Calu3 (cell line): ENCODE measurements at regions not wholly inside any gene's neighbourhood (a gene's known extent, or its start where the extent isn't known, plus 50 kb on each side); places are given as distances from the start of the nearest gene placed in this dataset.

Experiments
- BruUV-seq: library from RNA; stranded (reverse); fragments of 400-500 nt; replicated peaks from 2 replicates; lab custom pipeline; 2021; lab: Mats Ljungman, UMichigan
- CTCF ChIA-PET: fragments of 300-600 bp; sonication (Branson Sonifier 250); formaldehyde crosslinking; loops from one replicate; lab custom pipeline; 2022; ENCODE audit warnings: antibody characterized with exemption; lab: Charles Lee
- DNase-seq: peaks from one replicate; pipeline ENCODE4 v3.0.0; 2022
- H3K27ac Mint-ChIP-seq: one replicate; pipeline ENCODE4 v1.8.0; 2022; ENCODE audit warnings: mixed read lengths; ENCODE audit not compliant: unreplicated experiment
- H3K27me3 Mint-ChIP-seq: one replicate; pipeline ENCODE4 v1.8.0; 2022; ENCODE audit warnings: mixed read lengths; ENCODE audit not compliant: unreplicated experiment
- H3K36me3 Mint-ChIP-seq: one replicate; pipeline ENCODE4 v1.8.0; 2022; ENCODE audit warnings: mild to moderate bottlenecking, moderate library complexity, mixed read lengths; ENCODE audit not compliant: insufficient read depth, unreplicated experiment
- H3K4me1 Mint-ChIP-seq: one replicate; pipeline ENCODE4 v1.8.0; 2022; ENCODE audit warnings: mild to moderate bottlenecking, low read depth, mixed read lengths; ENCODE audit not compliant: unreplicated experiment
- H3K4me3 Mint-ChIP-seq: one replicate; pipeline ENCODE4 v1.8.0; 2022; ENCODE audit warnings: mild to moderate bottlenecking, low read depth, moderate library complexity, mixed read lengths; ENCODE audit not compliant: unreplicated experiment
- H3K9me3 Mint-ChIP-seq: one replicate; pipeline ENCODE4 v1.8.0; 2022; ENCODE audit warnings: low read depth, mixed read lengths; ENCODE audit not compliant: unreplicated experiment
- intact Hi-C: fragments of 100-400 bp; cut with micrococcal nuclease; formaldehyde crosslinking; loops from one replicate; pipeline ENCODE4 v1.10.0; 2022; ENCODE audit not compliant: unreplicated experiment
- TF ChIP-seq, protein P1 (sequence below): fragments of 200-600 bp; IDR thresholded peaks from one replicate; pipeline ENCODE4 v1.8.0; 2022; ENCODE audit warnings: antibody characterized with exemption; ENCODE audit not compliant: unreplicated experiment

DNA sequence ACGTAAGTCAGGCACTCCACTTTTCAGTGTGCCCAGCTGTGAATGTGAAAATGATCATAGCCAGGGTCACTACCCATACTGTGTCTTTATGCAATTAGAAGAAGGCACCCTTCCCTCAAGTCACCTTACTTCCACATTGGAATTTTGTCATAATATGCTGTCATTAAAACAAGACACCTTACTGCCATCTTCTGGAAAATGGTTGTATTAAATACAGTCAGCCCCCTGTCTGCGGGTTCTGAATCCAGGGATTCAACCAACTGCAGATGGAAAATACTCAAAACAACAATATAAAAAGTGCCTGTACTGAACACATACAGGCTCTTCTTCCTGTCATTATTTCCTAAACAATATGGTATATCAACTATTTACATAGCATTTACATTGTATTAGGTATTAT lies 70.2 kb upstream of the TBX5 start:
- Mint-ChIP-seq H3K4me1 (no peaks in the 10 kb centered on the region), H3K27ac (no peak overlapping the region), H3K9me3 (peaks cover 3% of the 10 kb centered on the region), H3K4me3 (no peak overlapping the region), H3K36me3 (no peaks in the 10 kb centered on the region), H3K27me3 (peaks cover 20% of the 10 kb centered on the region)
- intact Hi-C loops: loop anchor here (1.0 kb wide), 2 partner anchors 310 to 496 kb away; no protein-coding TSS in a partner anchor
- DNase-seq: no peak
- CTCF ChIA-PET: interaction anchor here (2.3 kb wide), 1 partner anchor 496 kb away, joined by 9 read pairs; no protein-coding TSS in a partner anchor
- BruUV-seq: no TSS peak
- TF ChIP-seq, protein P1, sequence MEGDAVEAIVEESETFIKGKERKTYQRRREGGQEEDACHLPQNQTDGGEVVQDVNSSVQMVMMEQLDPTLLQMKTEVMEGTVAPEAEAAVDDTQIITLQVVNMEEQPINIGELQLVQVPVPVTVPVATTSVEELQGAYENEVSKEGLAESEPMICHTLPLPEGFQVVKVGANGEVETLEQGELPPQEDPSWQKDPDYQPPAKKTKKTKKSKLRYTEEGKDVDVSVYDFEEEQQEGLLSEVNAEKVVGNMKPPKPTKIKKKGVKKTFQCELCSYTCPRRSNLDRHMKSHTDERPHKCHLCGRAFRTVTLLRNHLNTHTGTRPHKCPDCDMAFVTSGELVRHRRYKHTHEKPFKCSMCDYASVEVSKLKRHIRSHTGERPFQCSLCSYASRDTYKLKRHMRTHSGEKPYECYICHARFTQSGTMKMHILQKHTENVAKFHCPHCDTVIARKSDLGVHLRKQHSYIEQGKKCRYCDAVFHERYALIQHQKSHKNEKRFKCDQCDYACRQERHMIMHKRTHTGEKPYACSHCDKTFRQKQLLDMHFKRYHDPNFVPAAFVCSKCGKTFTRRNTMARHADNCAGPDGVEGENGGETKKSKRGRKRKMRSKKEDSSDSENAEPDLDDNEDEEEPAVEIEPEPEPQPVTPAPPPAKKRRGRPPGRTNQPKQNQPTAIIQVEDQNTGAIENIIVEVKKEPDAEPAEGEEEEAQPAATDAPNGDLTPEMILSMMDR: no peak

DNA sequence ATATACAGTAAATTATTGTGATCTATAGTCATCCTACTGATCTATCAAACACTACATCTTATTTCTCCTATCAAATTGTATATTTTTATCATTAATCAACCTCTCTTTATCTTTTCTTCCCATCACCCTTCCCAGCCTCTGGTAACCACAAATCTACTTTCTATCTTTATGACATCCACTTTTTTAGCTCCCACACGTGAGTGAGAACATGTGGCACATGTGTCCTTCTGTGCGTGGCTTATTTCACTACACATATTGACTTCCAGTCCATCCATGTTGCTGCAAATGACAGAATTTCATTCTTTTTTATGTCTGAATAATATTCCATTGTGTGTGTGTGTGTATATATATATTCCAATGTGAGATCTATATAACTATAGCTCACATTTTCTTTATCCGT lies 67.8 kb upstream of the TBX5 start:
- Mint-ChIP-seq H3K4me1 (no peaks in the 10 kb centered on the region), H3K27ac (no peak overlapping the region), H3K9me3 (peaks cover 7% of the 10 kb centered on the region), H3K27me3 (peaks cover 14% of the 10 kb centered on the region), H3K36me3 (no peaks in the 10 kb centered on the region), H3K4me3 (no peak overlapping the region)
- CTCF ChIA-PET: no interaction called here
- DNase-seq: no peak
- BruUV-seq: no TSS peak
- intact Hi-C loops: no loop called here
- TF ChIP-seq, protein P1: no peak

DNA sequence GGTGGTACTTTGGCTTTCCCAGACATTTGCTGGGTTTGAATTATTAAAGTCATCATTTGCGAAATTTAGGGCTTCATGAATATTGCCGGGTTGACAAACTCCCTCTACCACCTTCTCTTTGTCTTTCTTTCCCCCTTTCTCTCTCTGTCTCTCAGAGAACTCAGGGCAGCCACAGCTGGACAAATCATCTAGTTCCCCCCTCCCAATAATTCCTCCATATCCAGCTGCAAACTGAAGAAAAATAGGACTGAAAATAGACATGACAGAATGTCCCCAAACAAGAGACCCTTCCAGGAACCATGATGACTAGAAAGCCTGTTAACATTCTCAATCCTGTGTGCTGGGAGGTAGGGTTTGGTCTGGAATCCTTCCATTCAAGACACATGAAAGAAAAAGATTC lies 67.1 kb upstream of the TBX5 start:
- DNase-seq: no peak
- H3K36me3 Mint-ChIP-seq: no peaks in the 10 kb centered on the region
- no peaks in the 10 kb centered on the region for H3K4me1 Mint-ChIP-seq
- intact Hi-C loops: no loop called here
- TF ChIP-seq, protein P1: no peak
- H3K27me3 Mint-ChIP-seq: peaks cover 14% of the 10 kb centered on the region
- CTCF ChIA-PET: no interaction called here
- peaks cover 7% of the 10 kb centered on the region for H3K9me3 Mint-ChIP-seq
- H3K27ac Mint-ChIP-seq: no peak overlapping the region
- no TSS peak for BruUV-seq
- H3K4me3 Mint-ChIP-seq: no peak overlapping the region

DNA sequence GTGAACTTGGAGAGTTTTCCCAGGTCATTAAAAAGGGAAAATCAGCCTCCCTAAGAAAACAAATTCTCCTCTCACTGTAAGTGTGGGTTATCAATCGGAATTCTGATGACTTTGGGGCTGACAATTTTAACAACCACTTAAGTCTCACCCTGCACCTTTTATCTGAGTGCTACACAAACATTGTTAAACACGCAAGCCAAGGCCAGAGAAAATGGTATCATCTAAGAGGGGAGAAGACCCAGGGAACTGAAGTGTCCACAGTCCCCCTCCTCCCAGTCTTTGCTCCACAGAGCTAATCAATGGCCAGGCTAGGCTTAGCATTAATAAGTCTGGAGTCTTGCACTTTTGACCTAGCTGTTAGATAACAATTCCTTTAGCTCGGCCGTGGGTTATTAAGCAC lies 51.7 kb upstream of the TBX5 start:
- Mint-ChIP-seq H3K27ac (no peak overlapping the region), H3K27me3 (no peaks in the 10 kb centered on the region), H3K4me3 (no peak overlapping the region), H3K9me3 (peaks cover 2% of the 10 kb centered on the region), H3K36me3 (no peaks in the 10 kb centered on the region), H3K4me1 (no peaks in the 10 kb centered on the region)
- DNase-seq: no peak
- intact Hi-C loops: no loop called here
- no TSS peak for BruUV-seq
- CTCF ChIA-PET: no interaction called here
- TF ChIP-seq, protein P1: no peak
